Stimulated activated CD8-positive, alpha-beta memory T cell treated with anti-CD3 and anti-CD28 coated beads, Interleukin-15, amount 100 ng/mL, for 1 hour (primary cell): ENCODE measurements at regions not wholly inside any gene's neighbourhood (a gene's known extent, or its start where the extent isn't known, plus 50 kb on each side); places are given as distances from the start of the nearest gene placed in this dataset.

ENCODE experiments used
- DNase-seq: peaks from one replicate; pipeline ENCODE4 v3.0.0-alpha.2; 2020; ENCODE audit warnings: low read depth

DNA sequence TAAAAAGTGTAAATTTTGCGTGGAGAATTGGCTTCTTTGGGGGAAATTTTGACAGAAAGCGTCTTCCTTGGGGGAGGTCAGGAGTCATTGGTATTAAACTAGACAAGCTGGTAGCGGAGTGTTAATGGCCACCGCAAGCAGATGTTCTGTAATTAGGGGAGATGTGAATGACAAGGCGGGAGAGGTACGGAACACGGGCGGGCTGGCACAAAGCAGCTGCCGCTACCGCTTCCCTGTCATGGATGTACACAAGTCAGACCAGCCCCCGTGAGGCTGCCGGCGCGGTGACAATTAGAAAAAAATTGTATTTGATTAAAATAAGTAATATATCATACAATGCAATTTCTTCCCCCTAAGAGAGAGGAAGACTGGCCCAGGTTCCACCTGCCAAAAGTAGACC is 501.6 kb downstream of the VRK1 start:
- DNase-seq, result no peak

DNA sequence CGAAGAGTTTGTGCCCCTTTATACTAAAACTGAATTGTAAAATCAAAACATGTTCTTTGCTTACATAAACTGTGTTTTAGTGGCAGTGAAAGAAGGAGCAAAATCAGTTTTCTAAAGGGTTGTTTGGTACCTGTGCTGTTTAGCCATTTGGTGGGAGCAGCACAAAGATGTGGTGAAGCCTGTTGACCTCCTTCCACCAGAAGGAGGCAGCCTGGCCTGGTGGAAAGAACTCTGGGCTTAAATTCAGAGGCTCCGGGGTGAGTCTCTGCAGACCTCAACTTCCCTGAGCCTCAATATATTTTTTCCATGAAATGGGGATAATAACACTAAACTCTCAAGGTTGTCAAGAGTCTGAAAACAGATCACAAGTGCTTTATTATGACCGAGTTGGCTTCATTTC is 502.5 kb downstream of the VRK1 start:
- no peak for DNase-seq

DNA sequence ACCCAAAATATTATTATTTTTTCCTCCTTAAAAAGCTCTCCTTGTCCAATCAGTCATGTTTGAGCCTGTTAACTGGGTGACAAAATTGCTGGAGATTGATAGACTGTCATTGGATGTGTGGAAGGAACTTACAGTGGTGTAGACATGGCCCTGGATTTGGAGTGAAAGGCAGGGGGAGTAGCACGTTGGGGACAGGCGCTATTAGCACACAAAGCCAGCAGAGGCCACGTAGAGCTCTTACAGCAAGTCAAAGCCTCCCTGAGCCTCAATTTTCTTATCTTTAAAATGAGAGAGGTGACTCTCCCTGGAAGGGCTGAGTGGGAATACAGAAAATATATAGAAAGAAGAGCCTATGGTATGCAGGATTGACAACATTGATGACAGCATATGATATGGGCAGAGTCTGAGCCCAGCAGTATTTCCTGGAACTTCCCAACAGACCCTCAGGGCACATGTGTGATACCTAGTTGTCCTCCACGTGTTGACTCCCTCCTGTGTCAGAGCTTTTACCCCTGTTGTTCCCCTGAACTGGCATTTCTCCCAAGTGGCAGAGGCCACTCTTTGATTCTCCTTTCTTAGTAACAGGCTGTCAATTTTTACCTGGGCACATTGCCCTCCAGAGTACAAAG is 504.9 kb downstream of the VRK1 start:
- DNase-seq, result no peak

DNA sequence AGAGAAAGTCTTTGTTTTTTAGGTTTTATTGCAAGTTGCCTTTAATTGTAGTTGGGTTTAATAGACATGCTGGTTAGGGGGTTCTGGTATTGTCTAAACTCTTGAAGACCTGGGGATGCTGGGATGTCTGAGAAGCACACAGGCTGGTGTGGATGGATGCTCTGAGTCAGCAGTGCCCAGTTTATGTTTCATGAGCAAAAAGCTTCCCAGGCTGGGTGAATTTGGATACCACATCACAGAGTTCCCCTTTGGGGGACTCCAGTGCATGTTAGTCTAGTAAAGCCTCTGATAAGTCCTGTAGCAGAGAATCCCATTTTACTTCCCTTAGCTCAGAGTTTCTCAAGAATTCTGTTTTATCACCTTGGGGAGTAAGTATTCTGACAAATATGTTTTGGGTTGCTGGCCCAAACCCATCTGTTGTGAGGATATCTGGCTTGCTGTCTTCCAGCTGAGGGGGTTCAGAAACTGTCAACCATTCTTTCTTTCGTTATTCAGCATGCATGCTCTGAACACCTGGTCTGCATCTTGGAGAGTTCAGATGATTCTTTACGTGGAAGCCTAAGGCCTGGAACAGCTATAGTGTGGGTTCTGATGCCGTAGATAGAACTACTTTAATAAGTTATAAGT is 509.1 kb downstream of the VRK1 start:
- no peak for DNase-seq

DNA sequence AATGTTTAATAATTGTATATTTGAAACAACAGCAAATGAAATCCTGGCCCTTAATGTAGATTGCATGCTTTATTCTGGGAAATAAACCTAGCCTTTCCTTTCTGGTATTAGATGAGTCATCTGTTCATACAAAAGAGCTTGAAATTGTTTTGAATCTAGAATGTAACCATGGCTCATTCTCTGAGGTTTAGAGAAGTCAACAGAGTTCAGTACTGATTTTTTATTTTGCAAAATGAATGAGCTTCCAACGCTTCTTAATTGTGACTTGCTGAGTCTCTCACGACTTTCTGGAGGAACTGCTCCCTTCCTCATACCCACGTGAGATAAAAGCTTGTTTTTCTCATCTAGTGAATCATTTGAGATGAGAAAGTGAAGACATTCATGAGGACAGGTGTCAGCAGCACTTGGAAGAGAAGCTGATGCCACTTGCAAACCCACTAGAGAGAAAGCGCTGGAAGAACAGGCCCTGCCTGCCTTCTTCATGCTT is 509.6 kb downstream of the VRK1 start:
- DNase-seq, result no peak

DNA sequence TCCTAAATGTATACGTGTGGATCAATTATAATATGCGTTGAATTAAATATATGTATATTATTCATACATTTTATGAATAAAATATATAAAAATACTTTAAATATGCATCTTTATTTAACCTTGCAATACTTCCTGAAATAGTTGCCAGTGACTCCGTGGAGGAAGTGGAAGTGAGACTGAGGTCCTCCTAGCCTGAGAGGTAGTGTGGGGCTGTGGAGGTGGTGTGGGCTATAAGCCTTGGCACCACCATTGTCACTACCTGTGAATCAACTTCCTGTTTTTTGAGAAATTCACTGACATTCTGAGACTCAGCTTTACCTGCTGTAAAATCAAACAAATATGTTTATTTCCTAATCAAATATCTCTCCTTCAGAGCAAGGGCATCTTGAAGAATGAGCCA is 514.2 kb downstream of the VRK1 start:
- no peak for DNase-seq

DNA sequence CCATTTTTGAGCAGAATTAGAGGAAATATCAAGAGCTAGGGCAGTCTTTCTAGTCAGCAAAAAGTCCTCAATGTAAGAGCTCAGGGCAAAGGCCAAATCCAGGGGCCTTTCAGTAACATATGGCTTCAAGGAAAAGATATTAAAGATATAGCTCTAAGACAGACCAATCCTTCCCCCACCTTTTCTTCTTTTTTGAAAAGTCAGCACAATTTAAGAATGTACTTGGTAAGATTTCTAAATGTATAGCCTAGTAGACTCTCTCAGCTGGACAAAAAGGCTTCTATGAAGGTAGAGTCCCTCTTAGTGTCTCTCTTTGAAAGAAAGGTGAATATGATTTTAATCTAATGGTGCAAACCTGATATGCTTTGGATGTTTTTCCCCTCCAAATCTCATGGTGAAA is 515.7 kb downstream of the VRK1 start:
- no peak for DNase-seq

DNA sequence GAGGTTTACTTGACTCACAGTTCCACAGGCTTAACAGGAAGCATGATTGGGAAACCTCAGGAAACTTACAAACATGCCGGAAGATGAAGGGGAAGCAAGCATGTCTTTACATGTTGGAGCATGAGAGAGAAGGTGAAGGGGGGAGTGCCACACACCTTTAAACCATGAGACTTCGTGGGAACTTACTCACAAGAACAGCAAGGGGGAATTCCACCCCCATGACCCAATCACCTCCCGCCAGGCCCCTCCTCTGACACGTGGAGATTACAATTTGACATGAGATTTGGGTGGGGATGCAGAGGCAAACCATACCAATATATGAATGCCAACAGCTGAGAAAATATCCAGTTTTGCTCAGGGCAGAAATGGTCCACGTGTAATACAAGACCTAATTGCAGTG is 518.6 kb downstream of the VRK1 start:
- no peak for DNase-seq

DNA sequence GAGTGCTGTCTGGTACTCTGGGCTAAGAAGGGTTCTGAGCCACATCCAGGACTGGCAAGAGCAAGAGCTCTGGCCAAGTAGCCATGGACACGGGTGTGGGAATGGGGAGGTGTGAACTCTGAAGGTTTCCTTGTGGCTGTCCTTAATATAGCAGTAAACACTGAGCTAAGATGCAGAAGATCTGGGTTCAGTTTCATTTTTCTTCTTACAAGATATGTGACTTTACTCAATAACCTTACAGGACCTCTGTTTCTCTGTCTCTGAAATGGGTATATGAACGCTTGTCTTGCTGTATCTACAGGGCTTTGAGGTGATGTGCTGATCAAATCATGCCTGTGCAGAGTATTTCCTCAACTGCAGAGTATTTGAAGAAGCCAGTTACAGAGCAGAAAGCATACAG is 521.2 kb downstream of the VRK1 start:
- no peak for DNase-seq

DNA sequence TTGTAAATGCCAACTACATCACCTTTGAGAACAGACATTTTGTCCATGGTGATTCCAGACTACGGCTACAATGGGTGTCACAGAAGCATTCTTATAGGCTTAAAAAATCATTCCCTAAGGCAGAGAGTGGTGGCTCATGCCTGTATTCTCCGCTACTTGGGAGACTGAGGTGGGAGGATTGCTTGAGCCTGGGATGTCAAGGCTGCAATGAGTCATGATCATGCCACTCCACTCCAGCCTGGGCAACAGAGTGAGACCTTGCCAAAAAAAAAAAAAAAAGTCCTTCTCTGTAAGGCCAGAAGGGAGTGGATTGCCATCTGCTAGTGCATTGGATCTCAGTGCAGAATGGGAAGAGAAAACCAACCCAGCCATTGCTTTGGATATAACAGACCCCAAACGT is 522.5 kb downstream of the VRK1 start:
- no peak for DNase-seq

DNA sequence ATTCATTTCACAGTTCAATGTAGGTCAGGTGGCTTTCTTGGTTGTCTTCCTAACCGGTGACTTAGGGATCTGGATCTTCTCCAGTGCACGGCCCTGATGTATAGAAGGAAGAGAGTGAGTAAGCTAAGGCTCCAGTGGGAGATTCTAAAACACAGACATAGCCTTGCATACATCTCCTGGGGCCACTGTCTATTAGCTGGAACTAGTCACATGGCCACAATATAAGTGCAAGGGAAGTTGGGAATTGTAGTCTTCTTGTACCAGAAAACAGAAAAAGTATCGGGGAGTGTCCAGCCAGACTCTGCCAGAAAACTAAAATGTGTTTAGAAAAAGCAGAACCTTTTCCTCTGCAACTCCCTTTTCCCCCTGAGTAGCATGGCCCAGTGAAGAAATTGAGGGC is 531.6 kb downstream of the VRK1 start:
- DNase-seq, result no peak

DNA sequence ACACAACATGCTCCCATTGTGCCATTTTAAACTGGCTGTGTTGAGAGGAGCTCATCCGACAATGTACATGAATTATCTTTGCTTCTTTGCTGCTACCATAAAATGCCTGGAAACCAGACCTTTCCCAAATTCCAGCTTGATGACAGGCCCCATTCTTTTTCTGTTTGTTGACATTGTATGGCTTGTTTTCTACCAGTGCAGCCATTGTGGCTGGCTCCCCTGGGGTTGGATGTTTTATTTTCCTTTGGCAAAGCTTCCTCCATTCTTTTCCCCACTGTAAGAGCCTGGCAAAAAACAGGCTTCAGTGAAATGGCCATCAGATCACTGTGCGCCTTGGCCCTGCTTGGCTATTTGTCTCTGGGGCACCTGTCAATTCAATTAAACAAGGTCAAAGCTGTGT is 532.5 kb downstream of the VRK1 start:
- no peak for DNase-seq

DNA sequence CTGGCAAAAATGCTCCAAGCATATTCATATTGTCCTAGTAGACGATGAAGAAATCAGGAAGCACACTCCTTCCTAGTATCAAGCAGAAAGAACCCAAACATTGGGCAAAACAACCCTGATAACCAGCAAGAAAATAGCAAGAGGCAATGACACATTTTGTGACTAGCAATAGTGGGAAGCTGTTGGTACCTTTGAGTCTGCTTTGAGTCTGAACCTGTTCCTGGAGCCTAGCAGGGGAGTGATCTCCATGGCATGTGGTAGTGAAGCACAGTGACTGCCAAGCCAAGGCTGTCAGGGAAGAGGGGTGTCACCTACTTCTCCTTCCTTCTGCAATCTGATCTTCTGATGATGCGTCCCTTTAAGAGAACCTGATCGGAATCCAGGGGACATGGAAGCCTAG is 533.9 kb downstream of the VRK1 start:
- no peak for DNase-seq

DNA sequence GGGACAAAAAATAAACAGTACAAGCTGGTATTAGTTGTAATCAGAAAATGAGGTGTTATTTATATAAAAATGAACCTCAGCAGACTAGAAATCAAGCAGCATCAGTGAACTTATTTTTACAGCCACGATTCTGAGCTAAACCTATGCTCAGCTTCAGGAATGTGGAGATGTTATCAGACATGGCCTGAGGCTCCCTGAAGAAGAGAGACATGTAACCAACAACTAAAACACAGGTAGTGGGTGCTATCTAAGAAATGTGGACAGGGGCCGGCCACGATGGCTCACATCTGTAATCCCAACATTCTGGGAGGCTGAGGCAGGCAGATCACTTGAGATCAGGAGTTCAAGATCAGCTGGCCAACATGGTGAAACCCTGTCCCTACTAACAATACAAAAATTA is 534.3 kb downstream of the VRK1 start:
- DNase-seq, result no peak

DNA sequence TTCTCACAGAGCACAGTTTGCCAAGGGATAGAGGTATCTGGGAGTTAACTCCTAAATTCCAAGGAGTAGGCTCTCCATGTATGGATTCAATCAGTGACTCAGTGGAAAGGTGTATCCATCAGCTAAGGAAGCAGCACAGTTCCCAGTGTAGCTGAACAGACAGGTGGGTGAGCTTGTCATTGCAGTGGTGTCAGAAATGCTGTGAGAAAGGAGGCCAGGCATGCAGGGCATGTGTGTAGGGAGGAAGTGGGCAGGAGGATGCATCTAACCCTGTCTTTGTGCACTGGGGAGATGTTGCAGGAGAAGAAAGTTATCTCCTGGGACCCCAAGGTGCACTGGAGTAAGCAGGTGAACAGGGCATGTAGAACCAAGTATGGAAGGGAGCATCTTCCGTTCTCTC is 539.0 kb downstream of the VRK1 start:
- DNase-seq, result no peak

DNA sequence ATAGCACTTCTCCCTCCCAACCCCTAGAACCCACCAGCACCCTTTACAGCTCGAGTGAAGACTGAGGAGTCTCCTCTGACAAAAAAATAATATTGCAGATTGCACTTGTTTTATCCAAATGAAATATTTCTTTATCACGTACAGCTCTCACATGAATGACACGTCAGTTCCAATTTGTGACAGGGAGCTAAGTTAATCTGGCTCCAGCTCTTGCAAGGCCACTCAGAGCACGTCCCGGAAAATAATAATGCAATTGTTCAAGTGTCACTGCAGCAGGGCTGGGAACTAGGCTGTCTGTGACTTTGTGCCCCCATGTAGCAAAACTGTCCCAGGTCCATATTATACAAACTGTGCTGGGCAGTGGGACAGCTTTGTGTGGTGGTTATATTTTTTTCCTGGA is 539.6 kb downstream of the VRK1 start:
- no peak for DNase-seq

DNA sequence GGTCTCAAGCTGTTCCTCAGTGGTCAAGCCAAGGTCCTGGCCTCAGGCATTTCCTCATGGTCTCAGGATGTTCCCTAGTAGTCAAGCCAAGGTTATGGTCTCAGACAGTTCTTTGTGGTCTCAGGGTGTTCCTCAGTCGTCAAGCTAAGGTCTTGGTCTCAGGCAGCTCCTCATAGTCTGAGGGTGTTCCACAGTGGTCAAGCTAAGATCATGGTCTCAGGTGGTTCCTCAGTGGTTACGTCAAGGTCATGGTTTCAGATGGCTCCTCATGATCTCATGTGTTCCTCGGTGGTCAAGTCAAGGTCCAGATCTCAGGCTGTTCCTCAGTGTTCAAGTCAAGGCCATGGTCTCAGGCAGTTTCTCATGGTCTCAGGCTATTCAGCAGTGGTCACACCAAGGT is 540.1 kb downstream of the VRK1 start:
- no peak for DNase-seq

DNA sequence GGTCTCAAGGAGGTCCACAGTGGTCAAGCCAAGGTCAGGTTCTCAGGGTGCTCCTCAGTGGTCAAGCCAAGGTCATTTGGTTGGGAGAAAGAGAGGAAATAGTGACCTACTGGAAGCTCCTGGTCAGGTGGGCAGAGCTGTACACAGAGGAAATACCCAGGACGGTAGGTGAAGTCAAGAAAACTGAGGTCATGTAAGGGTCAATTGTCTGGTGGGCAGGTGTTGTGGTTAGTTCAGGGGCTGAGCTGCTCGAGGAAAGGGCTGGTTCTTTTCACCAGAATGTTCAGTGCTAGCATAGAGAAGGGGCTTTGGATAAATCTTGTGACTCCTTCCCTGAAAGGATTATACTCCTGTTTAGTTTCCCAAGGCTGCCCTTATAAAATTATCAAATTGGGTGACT is 540.5 kb downstream of the VRK1 start:
- DNase-seq, result no peak

DNA sequence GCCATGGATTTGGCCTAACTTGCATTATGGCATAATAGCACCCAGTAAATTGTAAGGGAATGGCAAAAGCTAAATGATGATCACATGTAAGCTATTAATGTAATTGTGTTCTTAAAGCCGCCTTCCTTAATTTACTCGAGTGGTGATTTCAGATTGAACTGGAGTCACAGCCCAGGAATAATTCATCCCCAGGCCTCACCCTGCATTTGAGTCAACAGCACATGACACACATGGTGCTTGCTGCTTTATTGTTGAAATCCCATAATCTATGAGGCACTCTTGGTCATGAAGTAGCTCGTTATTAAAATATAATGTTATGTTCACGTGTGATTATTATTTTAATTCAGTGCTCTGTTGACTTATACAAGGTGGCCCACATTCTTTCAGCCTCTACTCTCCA is 547.5 kb downstream of the VRK1 start:
- no peak for DNase-seq

DNA sequence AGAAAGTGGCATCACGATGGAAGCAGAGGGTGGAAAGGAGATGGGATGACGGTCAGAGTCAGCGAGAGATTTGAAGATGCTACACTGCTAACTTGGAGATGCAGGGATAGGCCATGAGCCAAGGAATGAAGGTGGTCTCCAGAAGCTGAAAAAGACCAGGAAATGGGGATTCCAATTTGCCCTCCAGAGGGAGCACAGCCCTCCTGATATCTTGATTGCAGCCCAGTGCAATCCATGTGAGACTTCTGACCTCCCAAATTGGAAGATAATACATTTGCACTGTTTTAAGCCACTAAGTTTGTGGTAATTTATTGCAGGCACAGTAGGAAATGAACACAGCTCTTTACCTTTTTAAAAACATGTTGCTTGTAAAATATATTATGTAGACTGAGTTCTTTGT is 549.5 kb downstream of the VRK1 start:
- DNase-seq, result no peak

DNA sequence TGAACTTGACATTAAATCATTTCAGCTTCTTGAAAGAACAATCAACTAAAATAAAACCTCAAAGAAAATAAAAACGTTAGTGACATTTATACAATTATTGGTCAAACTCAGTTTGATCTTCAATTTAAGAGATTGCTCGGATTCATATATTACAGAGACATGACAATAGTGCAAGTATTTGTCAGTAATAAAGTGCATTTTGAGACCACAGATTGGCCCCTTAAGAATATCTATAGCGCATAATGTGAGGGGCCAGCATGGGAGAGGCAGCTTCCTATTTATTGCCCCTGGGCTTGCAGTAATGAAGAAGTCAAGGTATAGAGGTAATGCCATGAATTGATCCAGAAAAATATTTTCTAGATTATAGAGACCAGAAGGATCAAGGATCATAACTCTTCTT is 552.3 kb downstream of the VRK1 start:
- DNase-seq, result no peak

DNA sequence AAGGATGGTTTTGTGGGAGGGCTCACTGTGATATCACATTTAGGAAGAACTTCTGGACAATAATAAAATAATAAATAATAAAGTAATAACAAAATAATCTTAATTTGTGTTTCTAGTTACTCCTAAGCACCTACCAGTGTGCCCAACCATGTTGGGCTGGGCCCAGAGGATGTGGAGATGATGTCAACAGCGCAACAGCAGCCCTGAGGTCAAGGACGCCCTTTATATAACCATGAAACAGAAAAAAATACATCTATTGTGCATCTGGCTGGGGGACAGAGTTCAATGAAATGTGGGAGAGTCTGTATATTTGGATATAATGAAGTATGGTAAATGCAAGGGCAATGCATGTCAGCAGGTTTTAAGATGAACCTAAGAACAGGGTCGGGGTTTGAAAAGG is 552.8 kb downstream of the VRK1 start:
- DNase-seq, result no peak

DNA sequence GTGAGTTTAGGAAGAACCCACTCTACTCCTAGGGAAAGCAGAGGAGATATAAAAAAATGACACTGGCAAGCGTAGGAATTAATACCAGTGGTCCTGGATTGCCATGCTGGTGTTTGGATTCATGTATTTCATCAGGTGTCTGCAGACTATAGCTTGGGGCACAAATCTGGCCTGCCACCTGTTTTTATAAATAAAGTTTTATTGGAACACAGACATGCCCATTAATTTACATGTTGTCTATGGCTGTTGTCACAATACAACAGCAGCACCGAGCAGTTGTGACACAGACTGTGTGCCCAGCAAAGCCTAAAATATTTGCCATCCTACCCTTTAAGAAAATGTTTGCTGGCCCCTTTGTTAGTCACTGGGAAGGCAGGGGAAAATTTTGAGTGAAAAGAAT is 553.2 kb downstream of the VRK1 start:
- no peak for DNase-seq
